IMR-90 (cell line): ENCODE measurements at regions not wholly inside any gene's neighbourhood (a gene's known extent, or its start where the extent isn't known, plus 50 kb on each side); places are given as distances from the start of the nearest gene placed in this dataset.

Experiments
- ATAC-seq: fragments of 200-7000 bp; cut with Tn5 transposase; 2 replicates; pipeline ENCODE4 v1.9.1; 2020; ENCODE audit warnings: low read depth, mild to moderate bottlenecking, moderate library complexity
- BruUV-seq: library from RNA; stranded (reverse); fragments of 400-500 nt; replicated peaks from 2 replicates; lab custom pipeline; 2021; lab: Mats Ljungman, UMichigan
- CTCF ChIA-PET: fragments of 300-600 bp; formaldehyde crosslinking; extraction: SDS; loops from one replicate; lab custom pipeline; 2021; ENCODE audit warnings: antibody characterized with exemption; lab: Yijun Ruan, JAX
- POLR2A ChIA-PET: fragments of 300-600 bp; sonication (Branson Sonifier 250); formaldehyde crosslinking; loops from one replicate; lab custom pipeline; 2022; ENCODE audit warnings: antibody characterized with exemption; ENCODE audit not compliant: unreplicated experiment; lab: Charles Lee
- DNase-seq: peaks from one replicate; pipeline ENCODE4 v3.0.0; 2013
- H2AFZ ChIP-seq: replicated peaks from 2 replicates; pipeline ENCODE3; 2013; ENCODE audit warnings: low read length, mild to moderate bottlenecking; ENCODE audit not compliant: poor library complexity
- H2AK5ac ChIP-seq: 2 replicates; pipeline ENCODE4 v1.6.1; 2013; ENCODE audit warnings: low read depth, low read length, inconsistent platforms
- H2AK9ac ChIP-seq: replicated peaks from 2 replicates; pipeline ENCODE3; 2013; ENCODE audit warnings: mild to moderate bottlenecking, low read depth, low read length, moderate library complexity; ENCODE audit not compliant: poor library complexity
- H2BK120ac ChIP-seq: 2 replicates; pipeline ENCODE4 v1.6.1; 2013; ENCODE audit warnings: low read depth, low read length, inconsistent platforms
- H2BK15ac ChIP-seq: 3 replicates; pipeline ENCODE4 v1.6.1; 2013; ENCODE audit warnings: low read depth, low read length, inconsistent platforms
- H2BK20ac ChIP-seq: 2 replicates; pipeline ENCODE4 v1.6.1; 2013; ENCODE audit warnings: low read depth, mild to moderate bottlenecking, inconsistent platforms, low read length, moderate library complexity
- H2BK5ac ChIP-seq: 2 replicates; pipeline ENCODE4 v1.6.1; 2013; ENCODE audit warnings: mild to moderate bottlenecking, low read depth, low read length, inconsistent platforms; ENCODE audit not compliant: poor library complexity, severe bottlenecking
- H3K14ac ChIP-seq: replicated peaks from 2 replicates; pipeline ENCODE4 v1.6.1; 2013; ENCODE audit warnings: low read depth, low read length, inconsistent platforms
- H3K18ac ChIP-seq: 2 replicates; pipeline ENCODE4 v1.6.1; 2013; ENCODE audit warnings: low read depth, low read length, control low read depth
- H3K23ac ChIP-seq: 2 replicates; pipeline ENCODE4 v1.6.1; 2013; ENCODE audit warnings: low read depth, low read length, inconsistent platforms
- H3K27ac ChIP-seq: 2 replicates; pipeline ENCODE4 v1.5.1; 2013; ENCODE audit warnings: mild to moderate bottlenecking, control low read depth, low read length; ENCODE audit not compliant: insufficient read depth
- H3K27me3 ChIP-seq: 2 replicates; pipeline ENCODE4 v1.6.1; 2013; ENCODE audit warnings: low read length; ENCODE audit not compliant: control insufficient read depth, insufficient read depth
- H3K36me3 ChIP-seq: 2 replicates; pipeline ENCODE4 v1.6.1; 2013; ENCODE audit warnings: low read length, mixed read lengths; ENCODE audit not compliant: control insufficient read depth, insufficient read depth
- H3K4ac ChIP-seq: 2 replicates; pipeline ENCODE4 v1.6.1; 2013; ENCODE audit warnings: low read depth, low read length, inconsistent platforms
- H3K4me1 ChIP-seq: 2 replicates; pipeline ENCODE4 v1.6.1; 2013; ENCODE audit warnings: low read length, mixed read lengths; ENCODE audit not compliant: control insufficient read depth, insufficient read depth
- H3K4me2 ChIP-seq: 2 replicates; pipeline ENCODE4 v1.6.1; 2013; ENCODE audit warnings: low read depth, mild to moderate bottlenecking, control low read depth, low read length, moderate library complexity
- H3K4me3 ChIP-seq: 2 replicates; pipeline ENCODE4 v1.5.1; 2013; ENCODE audit warnings: low read depth, mild to moderate bottlenecking, control low read depth, low read length, moderate library complexity; ENCODE audit not compliant: insufficient read depth
- H3K56ac ChIP-seq: 2 replicates; pipeline ENCODE4 v1.6.1; 2013; ENCODE audit warnings: low read length, inconsistent platforms; ENCODE audit not compliant: insufficient read depth; ENCODE audit errors: extremely low read depth
- H3K79me1 ChIP-seq, 2 experiments: 2 replicates each; pipeline ENCODE4 v1.6.1; 2013; ENCODE audit warnings: low read length in 2 of 2, inconsistent platforms in 1 of 2, low read depth in 1 of 2
- H3K9ac ChIP-seq: 2 replicates; pipeline ENCODE4 v1.6.1; 2013; ENCODE audit warnings: low read depth, low read length, control low read depth
- H3K9me1 ChIP-seq: 2 replicates; pipeline ENCODE4 v1.6.1; 2013; ENCODE audit warnings: low read length, inconsistent platforms; ENCODE audit not compliant: insufficient read depth
- H3K9me3 ChIP-seq: 2 replicates; pipeline ENCODE4 v1.6.1; 2013; ENCODE audit warnings: low read length; ENCODE audit not compliant: control insufficient read depth, insufficient read depth
- H4K20me1 ChIP-seq: 2 replicates; pipeline ENCODE4 v1.6.1; 2013; ENCODE audit warnings: low read length, inconsistent platforms; ENCODE audit not compliant: insufficient read depth
- H4K5ac ChIP-seq: 2 replicates; pipeline ENCODE4 v1.6.1; 2013; ENCODE audit warnings: mild to moderate bottlenecking, low read depth, low read length, control low read depth
- H4K8ac ChIP-seq, 2 experiments: 2 replicates each; pipeline ENCODE4 v1.6.1; 2013; ENCODE audit warnings: low read depth in 2 of 2, low read length in 2 of 2, control low read depth in 1 of 2, inconsistent platforms in 1 of 2
- H4K91ac ChIP-seq: 2 replicates; pipeline ENCODE4 v1.6.1; 2013; ENCODE audit warnings: low read depth, low read length, inconsistent platforms; ENCODE audit not compliant: insufficient read depth
- CHD1 ChIP-seq: IDR thresholded peaks from 2 replicates; pipeline ENCODE4 v1.6.1; 2012; ENCODE audit warnings: low read depth, low read length, improper control_type of control experiment
- MXI1 ChIP-seq: IDR thresholded peaks from 2 replicates; pipeline ENCODE4 v1.6.1; 2012; ENCODE audit warnings: low read depth, mild to moderate bottlenecking, low read length, moderate library complexity, borderline replicate concordance
- RCOR1 ChIP-seq: IDR thresholded peaks from 2 replicates; pipeline ENCODE4 v1.6.1; 2012; ENCODE audit warnings: mild to moderate bottlenecking, low read length, improper control_type of control experiment; ENCODE audit not compliant: insufficient replicate concordance
- SMC3 ChIP-seq: fragments of 150-350 bp; IDR thresholded peaks from 2 replicates; pipeline ENCODE4 v1.6.1; 2016; ENCODE audit warnings: low read depth, mild to moderate bottlenecking, antibody characterized with exemption, low read length, moderate library complexity
- WGBS, 2 experiments: methylation state at CpG; one replicate each; pipeline versions ENCODE4 v1.1.5 to v1.1.7; 2013; ENCODE audit warnings: missing lambda C conversion rate in 2 of 2; ENCODE audit not compliant: insufficient read length in 1 of 2; ENCODE audit errors: extremely low coverage in 2 of 2; 5-methylcytosine and 5-hydroxymethylcytosine counted together
- dilution Hi-C: fragments of 300-500 bp; cut with HindIII; formaldehyde crosslinking; loops from one replicate; pipeline ENCODE4 v1.14.3; 2018; ENCODE audit warnings: low sequenced_read_pairs; ENCODE audit not compliant: unreplicated experiment
- in situ Hi-C: fragments of 300-500 bp; cut with MboI; formaldehyde crosslinking; loops from 3 replicates; pipeline ENCODE4 v1.14.3; 2019; ENCODE audit warnings: low sequenced_read_pairs, inconsistent platforms, mixed read lengths
- intact Hi-C: fragments of 100-400 bp; cut with micrococcal nuclease; formaldehyde crosslinking; loops from 2 replicates; pipeline ENCODE4 v1.10.0; 2022

- no peaks in the 10 kb centered on the region for H3K9me1 ChIP-seq
- H4K20me1 ChIP-seq: no peaks in the 10 kb centered on the region
- TF ChIP-seq SMC3 (no peak), MXI1 (no peak), RCOR1 (no peak), CHD1 (no peak)
- no peaks in the 10 kb centered on the region for H3K4me1 ChIP-seq
- H3K23ac ChIP-seq: no peak overlapping the region
- BruUV-seq: no TSS peak
- no peak overlapping the region for H2AK9ac ChIP-seq
- no peak overlapping the region for H2BK5ac ChIP-seq
- no peak for ATAC-seq
- no peak overlapping the region for H3K4me2 ChIP-seq
- no peak overlapping the region for H2AFZ ChIP-seq
- dilution Hi-C loops (no loop called here), intact Hi-C loops (no loop called here), in situ Hi-C loops (no loop called here)
- H3K9ac ChIP-seq: no peak overlapping the region
- H3K4me3 ChIP-seq: no peak overlapping the region
- no peak overlapping the region for H2BK20ac ChIP-seq
- H3K27me3 ChIP-seq: no peaks in the 10 kb centered on the region
- H4K91ac ChIP-seq: no peak overlapping the region
- no peak overlapping the region for H3K4ac ChIP-seq
- H2BK15ac ChIP-seq: no peak overlapping the region
- no peak overlapping the region for H2BK120ac ChIP-seq
- H3K79me1 ChIP-seq: no peaks in the 10 kb centered on the region
- H3K56ac ChIP-seq: no peak overlapping the region
- no peak overlapping the region for H4K5ac ChIP-seq
- 71% methylated on average over 4 of the region's 7 CpGs; no CpG with 5 or more reads in 1 of the 2 experiments for WGBS, 2 experiments
- ChIA-PET POLR2A (no interaction called here), CTCF (no interaction called here)
- H3K36me3 ChIP-seq: no peaks in the 10 kb centered on the region
- H3K9me3 ChIP-seq: peaks cover 5% of the 10 kb centered on the region
- H4K8ac ChIP-seq: no peak overlapping the region
- H3K18ac ChIP-seq: no peak overlapping the region
- no peak overlapping the region for H3K27ac ChIP-seq
- no peak for DNase-seq
- H2AK5ac ChIP-seq: no peak overlapping the region
- H3K14ac ChIP-seq: no peak overlapping the region
Measured at GRCh38 chr14:84303140-84303539, 1226.8 kb upstream of the FLRT2 start.
